HG03460 (cell line): ENCODE measurements at regions not wholly inside any gene's neighbourhood (a gene's known extent, or its start where the extent isn't known, plus 50 kb on each side); places are given as distances from the start of the nearest gene placed in this dataset.

Experiments
- ATAC-seq: cut with Tn5 transposase; IDR thresholded peaks from one replicate; pipeline ENCODE4 v1.9.1; 2021; ENCODE audit not compliant: unreplicated experiment

DNA sequence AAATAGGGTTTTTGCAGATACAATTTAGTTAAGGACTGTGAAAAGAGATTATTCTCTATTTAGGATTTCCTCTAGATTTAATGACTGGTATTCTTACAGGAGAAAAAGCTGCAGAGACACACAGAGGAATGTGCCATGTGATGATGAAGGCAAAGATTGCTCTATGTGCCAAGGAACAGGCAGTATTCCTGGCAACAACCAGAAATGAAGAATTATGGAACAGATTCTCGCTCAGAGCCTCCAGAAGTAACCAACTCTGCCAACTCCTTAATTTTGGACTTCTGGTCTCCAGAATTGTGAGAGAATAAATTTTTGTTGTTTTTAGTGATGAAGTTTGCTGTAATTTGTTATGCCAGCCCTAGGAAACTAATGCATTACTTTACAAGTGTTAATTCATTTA is 307.6 kb upstream of the SEMA3A start:
- no peak for ATAC-seq

DNA sequence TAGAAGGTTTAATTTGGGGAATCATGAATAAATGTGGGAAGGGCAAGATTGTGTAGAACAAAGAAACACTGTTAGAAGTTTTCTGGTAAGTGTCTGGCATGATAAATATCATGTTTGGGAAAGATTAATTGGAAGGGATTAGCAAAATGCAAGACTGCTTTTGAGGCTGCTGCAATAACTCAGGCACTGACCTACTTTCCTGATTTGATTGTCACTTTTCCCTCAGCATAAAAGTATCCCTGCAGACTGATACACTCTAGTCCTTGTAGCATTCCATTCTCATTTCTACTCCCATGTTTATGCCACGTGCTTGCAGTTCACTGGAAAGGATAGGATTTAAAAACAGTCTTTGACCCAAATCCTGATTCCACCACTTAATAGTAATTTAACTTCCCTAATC is 303.3 kb upstream of the SEMA3A start:
- no peak for ATAC-seq

DNA sequence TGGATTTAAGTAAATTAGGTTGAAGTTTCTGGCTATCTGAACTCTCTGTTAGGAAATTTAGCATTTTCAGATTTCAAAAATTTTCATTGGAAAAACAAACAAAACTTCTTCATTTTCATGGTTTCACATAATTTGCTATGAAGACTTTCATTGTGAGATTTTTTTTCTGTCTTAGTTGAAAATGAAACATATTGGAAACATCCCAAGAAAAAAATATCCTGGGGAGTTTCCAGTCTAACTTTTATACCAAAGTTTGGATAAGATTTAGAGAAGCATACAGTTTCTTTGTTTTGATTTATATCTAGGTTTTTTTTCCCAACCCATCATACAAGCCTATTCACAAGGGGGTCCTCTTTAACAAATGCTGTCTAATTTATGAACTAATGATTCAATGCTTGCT is 300.5 kb upstream of the SEMA3A start:
- no peak for ATAC-seq

DNA sequence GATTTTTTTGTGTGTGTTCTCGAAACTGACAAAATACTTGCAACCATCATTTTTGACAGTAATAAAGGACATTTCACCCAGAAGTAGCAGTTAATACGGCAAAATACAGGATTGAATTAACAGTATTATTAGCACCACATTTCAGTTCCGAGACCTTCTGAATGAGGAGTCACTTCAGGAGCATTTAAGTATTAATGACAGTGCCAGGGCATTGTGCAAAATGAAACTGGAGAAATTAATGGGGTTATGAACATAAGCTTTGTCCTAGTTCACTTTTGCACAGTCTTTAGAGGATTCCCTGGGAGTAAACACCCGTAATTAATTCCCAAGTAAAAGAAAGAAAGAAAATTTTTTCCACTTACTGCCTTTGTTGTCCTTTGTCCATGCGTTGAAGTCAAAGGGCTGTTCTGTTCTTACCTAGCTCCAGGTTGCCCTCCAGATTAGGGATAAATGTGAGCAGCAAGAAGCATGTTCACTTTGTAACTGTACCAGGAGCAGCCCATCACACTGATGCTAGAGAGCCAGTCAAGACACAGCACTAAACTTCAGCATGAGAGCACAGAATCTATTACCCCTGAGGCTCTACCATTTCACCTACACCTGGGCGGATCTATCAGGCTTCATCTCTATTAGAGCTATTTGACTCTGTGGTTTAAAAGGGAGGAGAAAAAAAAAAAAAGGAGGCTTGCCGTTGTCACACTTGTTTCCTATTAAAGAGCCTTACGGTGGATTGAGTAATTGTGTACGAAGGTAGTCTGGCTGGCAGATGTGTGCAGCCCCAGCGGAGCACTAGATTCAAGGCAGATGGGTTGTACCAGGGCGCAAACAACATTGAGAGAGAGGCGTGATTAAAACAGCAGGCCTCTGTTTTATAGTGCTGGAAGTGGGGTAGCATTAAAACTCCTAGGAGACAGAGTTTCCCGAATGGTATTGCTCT is 297.8 kb upstream of the SEMA3A start:
- no peak for ATAC-seq

DNA sequence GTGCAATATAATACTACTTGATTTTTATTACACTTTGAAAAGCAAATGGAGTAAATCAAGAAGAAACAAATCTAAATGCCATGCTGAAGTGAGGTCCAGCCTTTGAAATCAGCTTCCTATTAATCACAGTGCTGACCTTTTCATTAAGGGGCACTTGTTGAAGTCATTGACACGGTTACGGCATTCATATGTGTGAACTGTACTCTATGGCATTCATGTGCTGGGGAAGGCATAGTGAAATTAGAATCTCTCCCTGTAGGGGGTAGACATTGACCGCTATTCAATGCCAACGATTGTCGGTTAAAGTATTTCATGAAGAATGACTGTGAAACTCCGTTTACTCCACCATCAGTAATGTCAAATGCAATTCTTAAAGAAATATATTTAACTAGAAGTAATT is 296.1 kb upstream of the SEMA3A start:
- ATAC-seq, result no peak

DNA sequence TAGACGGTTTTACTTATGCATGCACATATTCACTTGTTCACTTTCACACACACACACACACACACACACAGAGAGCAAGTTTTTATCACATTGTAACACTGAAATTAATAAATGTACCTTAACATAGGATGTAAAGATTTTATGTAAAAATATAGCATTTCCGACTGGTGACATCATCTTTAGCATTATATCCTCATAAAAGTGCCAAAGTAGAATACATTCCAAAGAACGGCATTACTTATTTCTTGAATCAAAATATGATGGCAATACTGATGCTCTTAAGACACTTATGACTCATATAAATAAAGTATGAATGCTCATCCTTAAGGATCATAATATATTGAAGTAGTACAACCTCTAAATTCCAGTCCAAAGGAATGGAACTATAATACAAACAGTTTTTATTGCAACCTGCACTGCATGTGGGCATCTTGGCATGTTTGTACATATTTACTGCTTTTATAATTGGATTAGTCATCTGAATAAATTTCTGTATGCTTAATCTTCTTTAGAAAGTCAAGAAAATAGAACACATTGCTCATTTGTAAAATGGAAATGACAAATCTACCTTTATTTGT is 290.0 kb upstream of the SEMA3A start:
- no peak for ATAC-seq

DNA sequence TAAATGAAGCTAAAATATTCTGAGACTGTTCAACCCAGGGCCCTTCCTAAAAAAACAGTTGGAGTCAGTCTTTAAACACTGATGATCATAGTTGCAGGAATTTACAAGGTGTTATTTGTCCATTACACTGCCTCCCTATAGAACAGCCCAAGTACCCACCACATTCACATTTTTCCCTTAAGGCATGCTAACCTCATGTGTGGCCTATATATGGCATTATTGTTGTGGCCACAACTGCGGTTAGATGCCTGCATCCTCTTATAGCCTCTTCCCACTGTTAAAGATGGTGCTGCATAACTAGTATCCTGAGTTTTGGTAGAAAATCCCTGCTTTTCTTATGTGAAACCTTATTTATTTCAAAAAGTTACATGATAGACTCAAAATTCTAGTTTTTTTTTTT is 287.9 kb upstream of the SEMA3A start:
- ATAC-seq, result no peak

DNA sequence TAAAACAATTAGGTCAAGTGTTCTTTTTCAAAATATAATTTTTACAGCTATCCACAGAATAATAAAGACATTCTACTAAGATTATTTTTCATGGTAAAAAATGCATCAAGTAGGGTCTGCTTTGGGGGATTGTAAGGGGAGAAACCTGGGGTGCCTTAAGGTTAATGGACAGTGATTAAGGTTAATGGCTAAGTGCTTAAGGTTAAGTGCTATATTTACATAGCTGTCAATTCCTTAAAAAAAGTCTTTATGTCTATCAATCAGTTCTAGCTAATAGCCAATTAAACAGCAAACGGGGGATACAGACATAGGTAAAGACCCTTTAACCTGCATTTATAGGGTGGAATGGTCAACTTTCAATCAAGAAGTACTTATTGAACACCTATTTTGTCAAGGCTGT is 284.5 kb upstream of the SEMA3A start:
- ATAC-seq, result no peak

DNA sequence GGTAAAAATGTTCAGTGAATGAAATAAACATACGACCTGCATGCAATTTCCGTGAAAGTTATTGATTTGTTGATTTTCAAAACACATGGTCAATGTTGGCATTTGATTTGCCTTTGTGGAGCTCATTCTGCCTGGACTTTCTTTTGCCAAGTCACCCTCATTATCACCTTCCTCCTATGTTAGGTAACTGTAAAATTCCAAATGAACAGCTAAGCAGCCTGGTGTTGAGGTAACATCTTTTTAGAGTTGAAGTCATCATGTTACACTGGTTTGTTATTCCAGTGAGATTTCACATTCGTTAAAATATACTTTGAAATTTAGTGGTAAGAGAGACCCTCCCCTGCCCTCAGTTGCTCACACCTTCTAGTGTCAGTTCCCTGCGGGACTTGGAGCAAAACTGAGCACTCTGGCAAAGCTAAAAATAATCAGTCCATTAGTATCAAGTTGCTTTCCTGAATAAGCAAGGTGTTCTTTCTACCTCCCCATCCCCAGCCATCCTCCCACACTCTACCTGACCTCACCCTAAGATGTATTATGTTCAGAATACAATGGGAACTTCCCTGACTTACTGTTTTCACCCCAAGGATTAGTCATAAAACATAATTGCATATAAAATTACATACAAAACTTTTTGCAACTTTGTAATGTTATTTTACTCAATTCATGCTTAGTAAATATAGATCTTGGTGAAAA is 283.3 kb upstream of the SEMA3A start:
- no peak for ATAC-seq

DNA sequence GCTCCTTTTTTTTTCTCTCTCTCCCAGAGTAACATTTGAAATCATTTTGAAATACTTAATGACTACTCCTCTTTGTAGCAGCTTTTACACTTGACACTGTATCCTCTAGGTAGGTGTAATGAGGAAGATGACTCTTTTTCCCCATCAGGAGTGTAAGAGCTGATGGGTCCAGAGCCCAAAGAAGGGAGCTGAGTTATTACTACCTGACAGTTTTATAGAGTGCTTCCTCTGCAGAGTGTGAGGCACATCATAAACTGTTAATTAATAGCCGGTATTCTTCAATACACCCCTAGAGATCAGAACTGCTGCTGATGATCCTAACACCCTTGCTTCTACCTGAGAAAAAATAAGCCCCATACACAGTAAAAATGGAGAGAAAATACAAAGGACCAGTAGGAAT is 279.8 kb upstream of the SEMA3A start:
- no peak for ATAC-seq

DNA sequence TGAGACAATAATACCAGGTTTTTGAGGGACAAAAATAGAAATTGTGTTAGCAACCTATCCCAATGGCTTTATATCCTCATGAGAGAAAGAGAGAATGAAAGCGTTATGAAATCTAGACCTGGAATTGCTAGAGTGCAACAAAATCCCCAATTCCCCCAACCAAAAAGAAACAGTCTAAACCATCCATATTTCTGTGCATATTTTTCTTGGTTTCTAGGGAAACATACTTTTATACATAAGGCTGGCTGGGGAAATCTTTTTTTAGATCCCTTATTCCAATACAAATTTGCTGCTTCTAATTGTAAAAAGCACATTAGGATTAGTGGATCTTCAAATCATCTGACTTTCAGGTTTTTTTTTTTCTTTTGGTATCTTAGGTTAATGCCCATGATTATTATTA is 277.0 kb upstream of the SEMA3A start:
- ATAC-seq, result no peak

DNA sequence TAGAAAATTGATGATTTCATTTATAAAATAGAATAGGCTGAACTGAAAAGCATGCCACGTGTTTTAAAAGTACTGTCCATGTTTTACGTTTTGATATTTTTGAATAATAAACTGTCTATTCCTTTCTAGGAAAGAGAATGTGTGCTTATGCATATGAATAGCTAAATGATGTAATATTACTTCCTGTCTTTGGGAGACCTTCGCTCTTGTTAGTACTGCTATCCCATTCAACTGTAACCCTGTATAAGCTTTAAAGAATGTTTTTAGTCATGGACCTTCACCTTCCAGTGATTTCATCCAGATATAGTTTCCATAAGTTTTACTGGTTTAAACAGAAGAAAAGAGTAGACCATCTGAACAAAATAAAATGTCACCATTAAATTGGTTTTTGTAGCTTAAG is 274.4 kb upstream of the SEMA3A start:
- ATAC-seq, result no peak

DNA sequence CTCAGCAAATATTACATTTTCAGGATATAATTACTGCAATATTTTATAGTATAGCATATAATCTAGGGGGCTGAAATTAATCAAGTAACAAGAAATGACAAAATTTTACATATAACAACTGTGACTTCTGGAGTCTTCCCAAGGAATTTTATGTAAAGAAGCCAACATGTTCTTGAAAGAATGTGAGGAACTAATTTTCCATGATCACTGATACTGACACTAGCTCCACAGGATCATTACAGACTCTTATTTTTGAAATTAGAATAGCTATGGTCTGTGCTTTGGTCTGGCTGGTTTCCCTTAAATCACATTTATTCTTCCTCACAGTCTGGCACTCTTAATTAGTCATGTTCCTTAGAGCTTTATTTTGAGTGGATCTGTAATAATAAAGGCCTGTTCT is 267.7 kb upstream of the SEMA3A start:
- ATAC-seq, result no peak

DNA sequence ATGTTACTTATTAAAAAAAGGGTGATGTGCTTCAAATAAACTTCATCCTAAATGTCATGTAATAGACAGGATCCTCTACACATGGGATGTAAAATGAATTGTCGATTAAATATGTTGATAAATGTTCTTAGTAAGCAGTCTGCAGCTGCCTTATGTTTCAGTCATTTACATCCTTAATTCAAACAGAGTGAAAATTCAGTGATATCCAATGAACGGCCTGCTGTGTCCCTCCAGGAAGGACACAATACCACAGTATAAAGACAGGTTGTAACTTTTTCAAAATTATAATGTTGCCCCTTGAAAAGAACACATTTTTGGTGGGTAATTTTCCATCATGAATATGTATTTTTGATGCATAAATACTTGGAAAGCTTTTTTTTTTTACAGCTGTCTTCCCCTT is 266.5 kb upstream of the SEMA3A start:
- ATAC-seq, result no peak

DNA sequence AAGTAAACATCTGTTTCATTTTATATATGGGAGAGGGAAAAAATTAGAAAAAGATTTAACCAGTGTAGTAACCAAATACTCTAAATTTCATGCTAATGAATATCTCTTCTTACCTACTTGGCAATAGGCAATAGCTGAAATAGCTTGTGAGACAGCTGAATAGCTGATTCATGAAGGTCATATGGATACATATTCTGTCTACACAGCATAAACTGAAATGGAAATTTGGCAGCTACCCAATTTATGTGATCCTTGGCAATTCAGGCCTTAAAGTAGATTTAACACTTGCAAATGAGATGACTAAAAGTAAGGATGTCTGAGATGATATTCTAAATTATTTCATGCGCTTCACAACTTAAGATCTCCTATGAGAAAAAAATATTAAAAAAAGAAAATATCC is 261.2 kb upstream of the SEMA3A start:
- ATAC-seq, result no peak

DNA sequence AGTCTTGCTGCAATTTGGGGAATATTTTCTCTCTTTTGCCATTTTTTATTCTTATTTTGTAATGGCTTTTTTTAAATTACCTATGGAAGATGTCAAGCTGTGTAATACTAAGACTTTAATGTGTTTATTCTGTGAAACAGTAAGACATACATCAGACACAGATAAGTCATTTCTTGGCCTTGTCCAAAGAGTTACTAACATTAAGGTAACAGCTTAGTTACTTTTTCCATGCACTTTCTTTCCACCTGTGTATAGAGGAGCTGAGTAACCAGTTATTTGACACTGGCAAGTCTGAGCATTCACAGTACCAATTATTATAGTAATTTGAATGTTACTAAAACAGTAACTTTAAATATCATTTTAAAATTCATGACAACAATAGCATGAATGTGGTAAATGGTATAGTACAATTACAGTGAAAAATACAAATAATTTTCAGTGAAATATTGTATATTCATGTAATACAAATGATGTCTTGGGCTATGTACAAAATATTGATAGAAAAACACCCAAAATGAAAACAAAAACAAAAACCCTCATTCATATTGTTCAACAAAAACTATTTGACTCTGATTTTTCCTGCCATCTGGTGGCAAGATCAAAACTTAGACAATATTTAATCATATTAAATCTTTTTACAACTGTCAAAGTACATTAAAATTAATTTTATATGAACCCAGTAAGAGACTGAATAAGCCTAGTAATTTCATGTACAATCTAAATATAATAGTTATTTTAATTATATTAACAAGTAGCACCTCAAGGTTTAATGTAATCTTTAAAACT is 259.8 kb upstream of the SEMA3A start:
- ATAC-seq, result no peak

DNA sequence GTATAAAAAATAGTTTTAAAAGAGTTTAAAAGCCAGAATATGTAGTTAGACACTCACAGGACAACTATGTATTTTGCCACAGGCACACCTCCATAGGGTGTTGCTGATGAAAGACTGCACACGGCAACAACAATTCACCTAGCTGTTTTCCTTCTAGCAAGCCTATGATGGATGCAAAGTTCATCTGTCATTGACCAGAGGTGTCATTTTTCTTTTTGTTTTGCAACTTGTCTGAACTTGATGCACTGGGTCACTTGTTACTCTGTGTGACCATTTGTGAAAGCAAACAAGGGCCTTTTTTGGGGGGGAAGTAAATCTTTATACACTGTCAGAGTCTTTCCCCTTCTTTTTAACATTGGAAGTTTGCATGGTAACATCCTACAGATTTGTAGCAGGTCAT is 258.0 kb upstream of the SEMA3A start:
- no peak for ATAC-seq

DNA sequence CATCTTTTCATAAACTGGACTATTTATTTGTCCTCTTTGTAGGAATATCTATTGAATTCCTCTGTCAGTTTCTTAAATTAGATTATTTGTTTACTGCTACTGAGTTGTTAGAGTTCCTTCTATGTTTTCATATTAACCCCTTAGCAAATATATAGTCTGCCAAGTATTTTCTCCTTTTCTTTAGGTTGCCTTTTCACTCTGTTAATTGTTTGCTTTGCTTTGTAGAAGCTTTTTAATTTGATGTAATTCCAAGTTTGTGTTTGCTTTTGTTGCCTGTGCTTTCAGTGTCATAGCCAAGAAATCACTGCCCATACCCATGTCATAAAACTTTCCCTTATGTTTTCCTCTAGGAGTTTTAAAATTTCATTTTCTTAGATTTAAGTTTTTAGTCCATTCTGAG is 256.2 kb upstream of the SEMA3A start:
- ATAC-seq, result no peak

DNA sequence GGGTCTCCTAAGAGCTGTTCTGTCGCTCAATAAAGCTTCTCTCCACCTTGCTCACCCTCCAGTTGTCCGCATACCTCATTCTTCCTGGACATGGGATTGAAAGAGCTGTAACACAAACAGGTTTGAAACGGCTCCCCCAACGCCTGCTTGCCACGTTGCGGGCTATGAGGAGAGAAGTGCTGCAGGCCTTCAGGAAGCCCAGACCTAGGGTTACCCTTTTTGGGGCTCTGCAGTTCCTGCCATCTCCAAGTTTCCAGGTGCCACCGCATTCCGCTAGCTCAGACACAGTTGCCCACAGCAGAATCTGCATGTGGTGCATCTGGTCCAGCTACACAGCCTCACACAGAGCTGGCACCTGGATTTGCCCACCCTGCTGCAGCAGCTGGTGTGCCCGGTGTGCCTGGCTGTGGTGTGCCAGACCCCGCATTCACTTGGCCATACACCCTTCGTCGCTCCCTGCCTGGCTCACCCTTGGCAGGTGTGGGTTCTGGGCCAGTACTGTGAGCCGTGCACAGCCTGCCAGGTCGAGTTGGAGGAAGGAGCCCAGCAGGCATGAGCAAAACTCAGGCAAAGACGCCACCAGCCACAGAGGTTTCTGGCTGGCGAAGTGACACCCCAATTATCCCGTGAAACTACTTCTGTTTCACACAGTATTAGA is 253.2 kb upstream of the SEMA3A start:
- ATAC-seq, result no peak

DNA sequence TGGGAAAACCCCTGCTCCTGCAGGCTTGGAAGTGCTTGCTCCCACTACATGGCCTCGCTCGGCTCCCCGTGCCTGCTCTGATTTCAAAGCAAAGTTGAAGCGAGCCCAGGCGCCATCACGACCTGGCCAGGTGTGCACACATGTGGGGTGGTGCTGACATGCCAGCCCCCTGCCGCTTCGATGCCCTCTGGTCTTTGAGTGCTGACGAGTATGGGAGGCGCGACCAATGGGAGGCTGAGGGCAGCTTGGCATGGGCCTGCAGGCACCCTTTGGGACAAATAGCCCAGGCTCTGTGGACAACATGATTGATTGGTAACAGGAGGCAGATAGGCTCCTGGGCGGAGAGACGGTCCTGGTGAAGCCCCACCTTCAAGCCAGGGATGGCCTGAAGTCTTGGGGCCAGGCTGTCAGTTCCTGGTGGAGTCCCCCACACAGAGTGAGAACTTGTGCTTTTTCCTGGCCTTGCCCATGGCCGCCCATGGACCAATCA is 252.4 kb upstream of the SEMA3A start:
- ATAC-seq, result no peak
